ENCODE measurements at regions not wholly inside any gene's neighbourhood (a gene's known extent, or its start where the extent isn't known, plus 50 kb on each side); places are given as distances from the start of the nearest gene placed in this dataset.

GRCh38 chr11:134951305-134951700 lies 539.3 kb upstream of the B3GAT1 start:
- H3K27ac ChIP-seq (ENCODE audit: low read depth, low read length), result peak overlapping the region; percentile 78
- no peak overlapping the region for H3K4me3 ChIP-seq (ENCODE audit: insufficient read depth, low read length)
- peak overlapping the region; percentile 88 for H2AFZ ChIP-seq (ENCODE audit: low read length)
- no peaks in the 10 kb centered on the region for H3K79me2 ChIP-seq (ENCODE audit: insufficient read depth, low read length)
- H4K20me1 ChIP-seq (ENCODE audit: insufficient read depth, low read length), result no peaks in the 10 kb centered on the region
- no peaks in the 10 kb centered on the region for H3K36me3 ChIP-seq (ENCODE audit: insufficient read depth, low read length)
- TF ChIP-seq CTCF (IDR thresholded peaks at IDR 0.05; ENCODE audit: extremely low read depth, low read depth, low read length), result no peak
- peak overlapping the region; percentile 79 for H3K4me2 ChIP-seq (ENCODE audit: insufficient read depth, low read length)
- peaks cover 33% of the 10 kb centered on the region for H3K4me1 ChIP-seq (ENCODE audit: insufficient read depth, low read length)
- no peaks in the 10 kb centered on the region for H3K27me3 ChIP-seq (ENCODE audit: insufficient read depth, low read length)
- no peaks in the 10 kb centered on the region for H3K9me3 ChIP-seq (ENCODE audit: low read depth, low read length)
- peak; percentile 95 for DNase-seq (ENCODE audit: insufficient read length, low spot score, missing footprints)

- peak overlapping the region; percentile 79 for H3K4me2 ChIP-seq (ENCODE audit: insufficient read depth, low read length)
- H2AFZ ChIP-seq (ENCODE audit: low read length), result peak overlapping the region; percentile 88
- no peaks in the 10 kb centered on the region for H3K27me3 ChIP-seq (ENCODE audit: insufficient read depth, low read length)
- H3K4me1 ChIP-seq (ENCODE audit: insufficient read depth, low read length), result peaks cover 33% of the 10 kb centered on the region
- H4K20me1 ChIP-seq (ENCODE audit: insufficient read depth, low read length), result no peaks in the 10 kb centered on the region
- H3K27ac ChIP-seq (ENCODE audit: low read depth, low read length), result peak overlapping the region; percentile 78
- no peaks in the 10 kb centered on the region for H3K36me3 ChIP-seq (ENCODE audit: insufficient read depth, low read length)
- no peaks in the 10 kb centered on the region for H3K9me3 ChIP-seq (ENCODE audit: low read depth, low read length)
- no peak for DNase-seq (ENCODE audit: insufficient read length, low spot score, missing footprints)
- no peak for TF ChIP-seq CTCF (IDR thresholded peaks at IDR 0.05; ENCODE audit: extremely low read depth, low read depth, low read length)
- no peaks in the 10 kb centered on the region for H3K79me2 ChIP-seq (ENCODE audit: insufficient read depth, low read length)
- no peak overlapping the region for H3K4me3 ChIP-seq (ENCODE audit: insufficient read depth, low read length)
Observed at GRCh38 chr11:134950692-134951304, 538.8 kb upstream of the B3GAT1 start.

GRCh38 chr11:134949121-134950090 lies 537.4 kb upstream of the B3GAT1 start:
- Histone ChIP-seq H3K27ac (ENCODE audit: low read depth, low read length) (peak overlapping the region; percentile 78), H3K27me3 (ENCODE audit: insufficient read depth, low read length) (no peaks in the 10 kb centered on the region), H3K4me1 (ENCODE audit: insufficient read depth, low read length) (peaks cover 33% of the 10 kb centered on the region), H4K20me1 (ENCODE audit: insufficient read depth, low read length) (no peaks in the 10 kb centered on the region), H3K36me3 (ENCODE audit: insufficient read depth, low read length) (no peaks in the 10 kb centered on the region), H3K4me3 (ENCODE audit: insufficient read depth, low read length) (peak overlapping the region; percentile 41), H2AFZ (ENCODE audit: low read length) (peak overlapping the region; percentile 44), H3K4me2 (ENCODE audit: insufficient read depth, low read length) (peak overlapping the region; percentile 79), H3K79me2 (ENCODE audit: insufficient read depth, low read length) (no peaks in the 10 kb centered on the region), H3K9me3 (ENCODE audit: low read depth, low read length) (no peaks in the 10 kb centered on the region)
- TF ChIP-seq CTCF (IDR thresholded peaks at IDR 0.05; ENCODE audit: extremely low read depth, low read depth, low read length), result no peak
- peak; percentile 90 for DNase-seq (ENCODE audit: insufficient read length, low spot score, missing footprints)

GRCh38 chr11:134947556-134947955 lies 535.5 kb upstream of the B3GAT1 start:
- DNase-seq (ENCODE audit: insufficient read length, low spot score, missing footprints), result no peak
- Histone ChIP-seq H3K79me2 (ENCODE audit: insufficient read depth, low read length) (no peaks in the 10 kb centered on the region), H3K36me3 (ENCODE audit: insufficient read depth, low read length) (no peaks in the 10 kb centered on the region), H2AFZ (ENCODE audit: low read length) (no peak overlapping the region), H3K27ac (ENCODE audit: low read depth, low read length) (no peak overlapping the region), H3K4me1 (ENCODE audit: insufficient read depth, low read length) (peaks cover 33% of the 10 kb centered on the region), H3K9me3 (ENCODE audit: low read depth, low read length) (no peaks in the 10 kb centered on the region), H3K4me2 (ENCODE audit: insufficient read depth, low read length) (no peak overlapping the region), H3K27me3 (ENCODE audit: insufficient read depth, low read length) (no peaks in the 10 kb centered on the region), H4K20me1 (ENCODE audit: insufficient read depth, low read length) (no peaks in the 10 kb centered on the region), H3K4me3 (ENCODE audit: insufficient read depth, low read length) (no peak overlapping the region)
- no peak for TF ChIP-seq CTCF (IDR thresholded peaks at IDR 0.05; ENCODE audit: extremely low read depth, low read depth, low read length)

Data from osteoblast (primary cell).